Adipocyte (in vitro differentiated cells): ENCODE measurements at regions not wholly inside any gene's neighbourhood (a gene's known extent, or its start where the extent isn't known, plus 50 kb on each side); places are given as distances from the start of the nearest gene placed in this dataset.
A peak's percentile ranks its signal among the peaks of the same experiment; 100 is the strongest.
"Not testable (repeated sequence)": the region's sequence is repeated elsewhere in the genome, so short reads cannot be mapped to it uniquely, and the experiment has no call there.

Experiments used
- DNase-seq: peaks from one replicate; pipeline ENCODE4 v3.0.0-alpha.2; 2015; ENCODE audit warnings: low read depth
- H3K27me3 ChIP-seq: replicated peaks from 2 replicates; pipeline ENCODE4 v1.7.0; 2013; ENCODE audit warnings: mild to moderate bottlenecking, low read length, moderate library complexity; ENCODE audit not compliant: control insufficient read depth, insufficient read depth
- H3K36me3 ChIP-seq: 2 replicates; pipeline ENCODE4 v1.7.0; 2013; ENCODE audit warnings: low read length, mild to moderate bottlenecking, moderate library complexity; ENCODE audit not compliant: control insufficient read depth, insufficient read depth, severe bottlenecking
- H3K4me1 ChIP-seq: 2 replicates; pipeline ENCODE4 v1.7.0; 2013; ENCODE audit warnings: mild to moderate bottlenecking, low read length, moderate library complexity; ENCODE audit not compliant: control insufficient read depth, insufficient read depth
- H3K4me3 ChIP-seq: 2 replicates; pipeline ENCODE4 v1.7.0; 2013; ENCODE audit warnings: mild to moderate bottlenecking, low read length, moderate library complexity
- H3K9ac ChIP-seq: 2 replicates; pipeline ENCODE4 v1.7.0; 2013; ENCODE audit warnings: mild to moderate bottlenecking, low read length, moderate library complexity
- H3K9me3 ChIP-seq: 2 replicates; pipeline ENCODE4 v1.7.0; 2013; ENCODE audit warnings: mild to moderate bottlenecking, low read length, moderate library complexity; ENCODE audit not compliant: control insufficient read depth

DNA sequence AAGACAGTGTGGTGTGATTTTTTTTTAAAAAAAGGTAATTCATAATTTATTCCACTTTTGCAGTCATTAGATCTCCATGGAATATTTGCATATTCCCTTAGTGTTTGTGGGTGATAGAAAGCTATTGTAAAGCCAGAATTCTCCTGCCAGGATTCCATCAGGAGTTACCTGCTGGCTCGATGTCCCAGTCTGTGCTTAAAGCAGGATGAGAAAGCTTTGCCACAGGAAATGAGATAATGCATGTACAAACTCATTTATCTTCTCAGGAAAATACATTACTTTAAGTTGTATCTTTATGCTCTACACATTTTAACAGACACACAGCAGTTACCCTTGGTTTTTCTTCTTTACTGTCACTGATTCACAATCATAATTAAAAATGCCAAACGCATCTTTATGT, 553.0 kb downstream of the CD109 start:
- Histone ChIP-seq H3K4me3 (no peak overlapping the region), H3K9me3 (no peaks in the 10 kb centered on the region), H3K27me3 (no peaks in the 10 kb centered on the region), H3K9ac (no peak overlapping the region), H3K4me1 (peaks cover 6% of the 10 kb centered on the region), H3K36me3 (no peaks in the 10 kb centered on the region)
- no peak for DNase-seq

DNA sequence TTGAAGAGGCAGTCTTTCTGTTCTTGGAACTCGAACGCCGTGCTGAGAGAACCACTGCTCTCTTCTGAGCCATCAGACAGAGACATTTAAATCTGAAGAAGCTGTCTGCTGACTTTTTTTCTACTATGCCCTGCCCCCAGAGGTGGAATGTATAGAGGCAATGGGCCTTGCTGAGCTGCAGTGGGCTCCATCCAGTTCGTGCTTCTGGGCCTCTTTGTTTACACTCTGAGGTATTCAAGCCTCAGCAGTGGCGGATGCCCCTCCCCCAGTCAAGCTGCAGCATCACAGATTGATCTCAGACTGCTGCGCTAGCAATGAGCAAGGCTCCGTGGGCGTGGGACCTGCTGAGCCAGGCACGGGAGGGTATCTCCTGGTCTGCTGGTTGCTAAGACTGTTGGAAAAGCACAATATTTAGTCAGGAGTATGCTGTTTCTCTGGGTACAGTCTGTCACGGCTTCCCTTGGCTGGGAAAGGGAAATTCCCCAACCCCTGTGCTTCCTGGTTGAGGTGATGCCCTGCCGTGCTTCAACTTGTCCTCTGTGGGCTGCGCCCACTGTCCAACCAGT, 526.8 kb downstream of the CD109 start:
- no peaks in the 10 kb centered on the region for H3K4me1 ChIP-seq
- H3K4me3 ChIP-seq: no peak overlapping the region
- no peaks in the 10 kb centered on the region for H3K36me3 ChIP-seq
- H3K9me3 ChIP-seq: no peaks in the 10 kb centered on the region
- no peak for DNase-seq
- H3K9ac ChIP-seq: no peak overlapping the region
- no peaks in the 10 kb centered on the region for H3K27me3 ChIP-seq

DNA sequence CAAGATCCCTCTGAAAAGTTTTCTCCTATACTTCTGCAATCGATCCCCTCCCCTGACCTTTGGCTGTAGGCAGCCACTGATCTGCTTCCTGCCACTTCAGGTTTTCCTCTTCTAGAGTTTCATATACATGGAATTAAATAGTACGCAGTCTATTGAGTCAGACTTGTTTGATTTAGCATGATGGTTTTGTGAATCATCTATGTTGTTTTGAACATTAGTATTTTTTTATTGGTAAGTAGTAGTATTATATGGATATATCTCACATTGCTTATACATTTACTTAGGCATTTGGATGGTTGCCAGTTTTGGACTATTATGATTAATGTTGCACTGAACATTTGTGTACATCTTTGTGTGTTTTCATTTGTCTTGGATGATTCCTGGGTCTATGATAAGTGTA, 518.0 kb downstream of the CD109 start:
- H3K9me3 ChIP-seq: no peaks in the 10 kb centered on the region
- H3K36me3 ChIP-seq: no peaks in the 10 kb centered on the region
- no peak for DNase-seq
- no peaks in the 10 kb centered on the region for H3K27me3 ChIP-seq
- no peak overlapping the region for H3K9ac ChIP-seq
- H3K4me3 ChIP-seq: no peak overlapping the region
- H3K4me1 ChIP-seq: no peaks in the 10 kb centered on the region

DNA sequence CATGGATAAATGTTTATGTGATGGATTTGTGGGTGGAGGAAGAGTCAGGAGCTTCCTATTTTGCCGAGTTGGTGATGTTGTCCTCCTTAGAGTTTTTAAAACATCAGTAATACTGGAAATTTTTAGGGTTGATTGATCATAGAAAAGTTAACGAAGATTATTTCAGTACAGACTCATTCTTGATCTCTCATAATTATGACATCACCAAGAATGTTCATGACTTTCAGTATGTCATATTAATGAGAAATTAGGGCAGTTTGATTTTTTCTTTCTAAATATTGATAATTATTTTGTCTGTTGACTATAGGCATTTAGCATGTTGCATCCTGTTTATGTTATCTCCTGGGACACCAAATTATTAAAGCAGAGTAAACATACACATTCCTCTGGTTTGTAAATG, 512.2 kb downstream of the CD109 start:
- DNase-seq: no peak
- H3K9me3 ChIP-seq: peaks cover 19% of the 10 kb centered on the region
- H3K4me3 ChIP-seq: no peak overlapping the region
- H3K9ac ChIP-seq: no peak overlapping the region
- no peaks in the 10 kb centered on the region for H3K4me1 ChIP-seq
- H3K36me3 ChIP-seq: no peaks in the 10 kb centered on the region
- H3K27me3 ChIP-seq: no peaks in the 10 kb centered on the region

DNA sequence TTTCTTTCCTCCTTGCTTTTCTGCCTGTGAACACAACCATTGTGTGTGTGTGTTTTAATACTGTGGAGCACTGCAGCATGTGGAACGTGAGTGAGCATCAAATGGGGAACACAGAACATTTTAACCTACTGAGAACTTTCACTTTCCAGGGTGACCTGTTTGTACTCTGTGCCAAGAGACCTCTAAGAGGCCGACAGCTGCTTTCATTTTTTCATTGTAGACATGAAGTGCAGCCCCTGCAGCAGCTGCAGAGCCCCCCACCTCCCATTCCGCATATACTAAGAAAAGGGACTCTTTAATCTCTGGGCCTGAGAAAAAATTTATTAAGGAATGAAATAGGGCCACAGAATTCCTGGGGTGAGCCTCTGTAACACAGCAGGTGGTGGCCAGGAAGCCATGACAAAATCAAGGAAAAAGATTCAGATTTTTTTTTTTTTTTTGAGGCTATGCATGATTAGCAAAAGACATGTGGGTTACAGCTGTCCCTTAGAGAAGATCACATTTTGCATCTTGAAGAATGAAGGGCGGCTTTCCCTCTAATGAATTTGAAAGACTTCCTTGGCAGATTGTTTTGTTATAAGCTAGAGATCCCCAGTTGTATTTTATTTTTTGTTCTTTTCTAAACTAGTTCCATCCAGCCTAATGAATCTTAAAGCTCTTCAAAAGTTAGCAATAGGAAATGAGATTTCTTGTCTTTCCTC, 503.4 kb downstream of the CD109 start:
- no peaks in the 10 kb centered on the region for H3K9me3 ChIP-seq

DNA sequence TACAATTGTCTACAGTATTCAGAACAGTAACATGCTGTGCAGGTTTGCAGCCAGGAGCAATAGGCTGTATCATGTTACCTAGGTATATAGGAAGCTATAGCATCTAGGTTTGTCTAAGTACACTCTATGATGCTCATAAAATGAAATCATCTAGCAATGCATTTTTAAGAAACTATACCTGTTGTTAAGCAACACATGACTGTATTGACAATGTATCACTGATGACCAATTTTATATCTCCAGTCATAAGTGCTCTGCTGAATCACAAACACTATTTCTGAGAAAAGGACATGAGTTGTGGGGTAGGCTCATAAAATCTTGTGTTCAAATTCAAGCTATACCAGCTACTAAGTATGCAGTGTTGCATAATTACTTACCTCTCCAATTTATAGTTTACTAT, 501.3 kb downstream of the CD109 start:
- Histone ChIP-seq H3K9ac (no peak overlapping the region), H3K36me3 (no peaks in the 10 kb centered on the region), H3K27me3 (no peaks in the 10 kb centered on the region), H3K9me3 (peaks cover 3% of the 10 kb centered on the region), H3K4me1 (no peaks in the 10 kb centered on the region), H3K4me3 (no peak overlapping the region)
- no peak for DNase-seq

More for the DNA sequence above, 503.4 kb downstream of the CD109 start:
- Histone ChIP-seq H3K27me3 (no peaks in the 10 kb centered on the region), H3K36me3 (no peaks in the 10 kb centered on the region), H3K4me3 (no peak overlapping the region), H3K4me1 (no peaks in the 10 kb centered on the region), H3K9ac (no peak overlapping the region)
- DNase-seq: no peak

DNA sequence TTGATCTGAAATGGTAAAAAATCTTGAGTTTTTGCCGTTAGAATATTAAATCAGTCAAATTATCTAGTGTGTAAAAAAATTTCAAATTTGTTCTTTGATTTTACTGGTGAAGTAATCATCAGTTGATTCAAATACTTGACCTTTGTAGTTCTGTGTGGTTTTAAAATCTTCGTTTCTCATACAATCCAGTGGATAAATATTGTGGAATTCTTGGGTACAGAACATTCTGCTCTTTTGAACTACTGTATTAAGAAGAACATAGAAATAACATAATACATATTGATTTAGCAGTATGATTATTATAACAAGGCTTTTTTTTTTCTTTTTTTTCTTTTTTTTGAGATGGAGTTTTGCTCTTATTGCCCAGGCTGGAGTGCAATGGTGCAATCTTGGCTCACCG, 491.8 kb downstream of the CD109 start:
- no peak for DNase-seq
- Histone ChIP-seq H3K27me3 (no peaks in the 10 kb centered on the region), H3K36me3 (no peaks in the 10 kb centered on the region), H3K4me1 (no peaks in the 10 kb centered on the region), H3K9ac (no peak overlapping the region), H3K4me3 (no peak overlapping the region), H3K9me3 (peaks cover 11% of the 10 kb centered on the region)

DNA sequence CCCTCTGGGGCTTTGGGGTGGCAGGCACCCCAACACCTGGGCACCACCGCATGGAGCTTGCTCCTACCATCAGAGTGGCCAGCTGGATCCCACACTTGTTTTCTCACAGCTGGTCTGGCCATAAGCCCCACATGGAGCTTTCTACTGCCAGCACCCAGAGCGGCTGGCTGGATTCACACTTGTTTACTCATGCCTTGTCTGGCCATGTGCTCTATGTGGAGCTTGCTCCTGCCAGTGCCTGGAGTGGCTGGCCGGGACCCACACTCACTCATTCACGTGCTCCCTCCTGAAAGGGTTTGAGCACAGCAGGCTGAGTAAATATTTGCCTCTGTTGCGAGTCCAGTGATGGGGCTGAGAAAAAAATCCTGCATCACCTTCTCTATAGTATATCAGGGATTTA, 487.0 kb downstream of the CD109 start:
- no peak overlapping the region for H3K4me3 ChIP-seq
- H3K9me3 ChIP-seq: no peaks in the 10 kb centered on the region
- no peaks in the 10 kb centered on the region for H3K4me1 ChIP-seq
- H3K9ac ChIP-seq: no peak overlapping the region
- no peaks in the 10 kb centered on the region for H3K36me3 ChIP-seq
- H3K27me3 ChIP-seq: no peaks in the 10 kb centered on the region
- DNase-seq: no peak

DNA sequence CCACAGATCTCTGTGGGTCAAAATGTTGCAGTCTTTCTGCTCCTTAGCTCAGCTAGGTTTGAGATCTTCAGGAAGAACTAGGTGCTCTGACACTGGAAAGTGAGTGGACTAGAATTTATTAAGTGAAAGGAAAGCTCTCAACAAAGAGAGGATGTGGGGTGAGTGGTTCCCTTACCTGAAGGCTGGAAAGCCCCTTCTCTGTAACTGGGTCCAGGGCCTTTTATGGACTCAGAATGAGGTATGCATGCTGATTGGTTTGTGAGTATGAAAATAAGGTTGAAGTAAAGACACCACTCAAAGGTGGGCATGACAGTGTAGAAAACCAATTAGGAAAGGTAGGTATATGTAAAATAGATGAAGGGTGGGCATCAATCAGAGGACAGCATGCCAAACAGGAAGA, 485.5 kb downstream of the CD109 start:
- no peak for DNase-seq
- H3K9me3 ChIP-seq: no peaks in the 10 kb centered on the region
- H3K4me1 ChIP-seq: no peaks in the 10 kb centered on the region
- H3K9ac ChIP-seq: no peak overlapping the region
- H3K36me3 ChIP-seq: no peaks in the 10 kb centered on the region
- H3K27me3 ChIP-seq: no peaks in the 10 kb centered on the region
- no peak overlapping the region for H3K4me3 ChIP-seq

DNA sequence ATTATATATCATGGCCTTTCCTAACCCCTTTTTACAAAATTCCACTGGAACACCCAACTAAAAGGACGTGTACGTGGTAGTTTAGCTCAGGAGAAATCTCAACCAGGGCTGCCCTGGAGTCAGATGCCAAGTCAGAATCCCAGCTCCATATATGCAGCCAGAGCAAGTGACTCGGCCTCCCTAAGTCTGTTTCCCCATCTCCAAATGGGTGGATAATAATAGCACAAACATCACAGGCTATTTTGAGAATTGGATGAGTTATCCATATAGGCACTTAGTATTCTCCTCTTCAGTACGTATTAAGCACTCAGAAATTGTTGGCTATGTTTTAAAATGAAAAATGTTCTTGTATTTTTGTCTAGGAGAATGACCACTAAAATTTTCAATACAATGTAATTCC, 481.5 kb downstream of the CD109 start:
- Histone ChIP-seq H3K9ac (no peak overlapping the region), H3K4me1 (no peaks in the 10 kb centered on the region), H3K9me3 (no peaks in the 10 kb centered on the region), H3K36me3 (no peaks in the 10 kb centered on the region), H3K4me3 (no peak overlapping the region), H3K27me3 (no peaks in the 10 kb centered on the region)
- no peak for DNase-seq

DNA sequence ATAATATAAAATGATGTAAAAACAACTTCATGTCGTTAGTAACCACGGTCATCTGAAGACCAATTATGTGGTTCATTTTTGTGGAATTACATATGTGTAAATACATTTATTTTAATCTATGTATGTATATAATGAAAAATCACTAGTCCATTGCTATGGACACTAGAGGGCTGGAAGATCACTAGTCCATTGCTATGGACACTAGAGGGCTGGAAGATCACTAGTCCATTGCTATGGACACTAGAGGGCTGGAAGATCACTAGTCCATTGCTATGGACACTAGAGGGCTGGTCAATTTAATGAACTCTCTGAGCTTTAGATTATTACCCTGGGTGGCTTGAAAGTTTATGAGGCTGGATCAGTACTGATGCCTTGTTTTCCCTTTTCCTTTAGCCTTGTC, 474.5 kb downstream of the CD109 start:
- H3K9me3 ChIP-seq, H3K36me3 ChIP-seq, H3K4me3 ChIP-seq, H3K9ac ChIP-seq, H3K27me3 ChIP-seq, DNase-seq: not testable (repeated sequence)
- H3K4me1 ChIP-seq: peaks cover 14% of the 10 kb centered on the region

DNA sequence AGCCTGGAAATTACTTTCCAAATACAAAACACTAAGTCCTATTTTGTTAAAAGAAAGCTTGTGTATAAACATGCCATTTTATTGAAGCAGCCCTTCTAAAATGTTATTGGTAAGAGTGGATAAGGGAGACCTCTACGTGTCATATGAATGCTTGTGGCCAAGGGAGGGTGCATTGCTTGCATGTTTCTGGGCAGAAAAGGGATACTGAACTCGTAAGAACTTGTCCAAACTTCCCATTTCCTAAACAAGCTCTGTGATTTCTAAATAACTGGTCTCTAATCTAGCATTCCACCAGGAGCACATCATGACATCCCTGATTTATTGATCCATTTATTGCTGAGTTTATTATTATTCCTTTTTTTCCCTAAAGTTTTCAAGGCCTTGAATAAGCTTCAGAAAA, 474.1 kb downstream of the CD109 start:
- Histone ChIP-seq H3K9ac (no peak overlapping the region), H3K36me3 (no peaks in the 10 kb centered on the region), H3K4me3 (no peak overlapping the region), H3K27me3 (no peaks in the 10 kb centered on the region), H3K9me3 (no peaks in the 10 kb centered on the region), H3K4me1 (peaks cover 14% of the 10 kb centered on the region)
- peak; percentile 33 for DNase-seq
